Activated CD4-positive, alpha-beta T cell treated with anti-CD3 and anti-CD28 coated beads, Interleukin-2, Interleukin-6, amounts not matched to agents 100 ng/mL and 50 ng/mL, durations not matched to agents 16 hours and 8 hours (primary cell): ENCODE measurements at regions not wholly inside any gene's neighbourhood (a gene's known extent, or its start where the extent isn't known, plus 50 kb on each side); places are given as distances from the start of the nearest gene placed in this dataset.

Experiments used
- DNase-seq: peaks from one replicate; pipeline ENCODE4 v3.0.0-alpha.2; 2020

DNA sequence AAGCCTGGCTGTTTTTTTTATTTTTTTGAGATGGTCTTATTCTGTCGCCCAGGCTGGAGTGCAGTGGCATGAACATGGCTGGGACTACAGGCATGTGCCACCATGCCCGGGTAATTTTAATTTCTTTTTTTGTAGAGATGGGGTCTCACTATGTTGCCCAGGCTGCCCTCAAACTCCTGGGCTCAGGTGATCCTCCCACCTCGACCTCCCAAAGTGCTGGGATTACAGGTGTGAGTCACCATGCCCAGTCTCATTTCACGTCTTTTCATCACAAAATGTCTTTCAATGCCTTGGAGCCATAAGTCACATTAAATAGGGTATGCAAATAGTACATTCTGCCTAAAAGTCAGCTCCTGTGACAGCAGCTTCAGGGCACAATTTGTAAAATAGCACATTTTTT is 52.8 kb downstream of the SOX2 start:
- DNase-seq: no peak

DNA sequence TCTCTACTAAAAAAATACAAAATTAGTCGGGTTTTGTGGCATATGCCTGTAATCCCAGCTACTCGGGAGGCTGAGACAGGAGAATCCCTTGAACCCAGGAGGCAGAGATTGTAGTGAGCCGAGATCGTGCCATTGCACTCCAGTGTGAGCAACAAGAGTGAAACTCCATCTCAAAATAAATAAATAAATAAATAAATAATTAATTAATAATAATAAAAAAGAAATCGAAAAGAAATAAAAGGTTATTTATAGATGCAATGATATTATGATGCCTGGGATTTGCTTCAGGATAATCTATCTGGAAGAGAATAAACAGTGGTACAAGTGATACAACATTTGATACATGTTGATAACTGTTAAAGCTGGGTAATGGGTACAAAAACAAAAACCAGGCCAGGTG is 58.6 kb downstream of the SOX2 start:
- DNase-seq: no peak

GRCh38 chr3:181771120-181771519 is 59.4 kb downstream of the SOX2 start:
- DNase-seq: no peak

- DNase-seq: no peak
Observed at GRCh38 chr3:181772166-181772565, 60.4 kb downstream of the SOX2 start.

DNA sequence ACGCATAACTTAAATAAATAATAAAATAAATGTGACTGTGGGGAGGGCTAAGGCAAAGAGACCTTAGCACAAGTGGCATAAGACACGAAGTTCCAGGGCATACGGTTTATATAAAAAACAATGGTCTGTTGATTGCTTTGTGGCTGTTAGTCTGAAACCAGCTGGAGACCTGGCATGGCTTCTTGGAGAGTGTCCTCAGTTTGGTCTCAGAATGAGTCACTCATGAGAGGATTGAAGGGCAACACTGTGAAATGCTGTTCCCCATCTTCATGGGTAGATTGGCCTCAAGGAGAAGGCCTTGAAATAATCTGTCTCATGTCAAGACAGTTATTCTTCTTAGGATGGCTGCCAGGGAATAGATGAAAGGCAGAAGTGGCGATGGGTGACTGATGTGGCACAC is 62.2 kb downstream of the SOX2 start:
- DNase-seq: no peak

DNA sequence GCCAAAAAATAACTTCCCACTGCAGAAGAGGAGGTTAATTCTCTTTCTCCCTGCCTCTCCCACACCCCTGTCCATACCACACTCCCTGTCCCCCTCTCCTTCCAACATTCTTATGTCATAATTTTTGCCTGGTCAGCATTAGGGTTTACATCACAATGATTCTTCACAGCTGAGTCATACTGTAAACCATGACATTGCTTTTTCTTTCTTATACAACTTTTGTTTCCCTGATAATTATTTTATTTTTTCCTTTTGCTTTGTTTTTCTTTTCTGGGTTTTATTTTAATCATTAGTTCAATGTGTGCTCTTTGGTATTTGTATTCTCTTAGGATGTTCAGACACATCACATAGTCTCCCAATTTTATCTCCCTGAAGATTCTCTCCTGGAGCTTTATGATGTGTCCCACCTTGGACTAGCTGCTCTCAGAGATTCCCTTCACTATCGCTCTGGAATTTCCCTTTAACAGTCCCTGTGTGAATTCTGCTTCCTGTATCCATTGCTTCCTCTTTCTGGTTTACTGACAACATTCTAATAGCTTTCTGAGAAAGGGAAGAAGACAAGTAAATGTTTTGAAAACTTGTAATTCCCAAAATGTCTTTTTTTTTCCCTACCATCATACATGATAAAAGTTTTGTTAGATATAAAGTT is 70.7 kb downstream of the SOX2 start:
- DNase-seq: no peak

DNA sequence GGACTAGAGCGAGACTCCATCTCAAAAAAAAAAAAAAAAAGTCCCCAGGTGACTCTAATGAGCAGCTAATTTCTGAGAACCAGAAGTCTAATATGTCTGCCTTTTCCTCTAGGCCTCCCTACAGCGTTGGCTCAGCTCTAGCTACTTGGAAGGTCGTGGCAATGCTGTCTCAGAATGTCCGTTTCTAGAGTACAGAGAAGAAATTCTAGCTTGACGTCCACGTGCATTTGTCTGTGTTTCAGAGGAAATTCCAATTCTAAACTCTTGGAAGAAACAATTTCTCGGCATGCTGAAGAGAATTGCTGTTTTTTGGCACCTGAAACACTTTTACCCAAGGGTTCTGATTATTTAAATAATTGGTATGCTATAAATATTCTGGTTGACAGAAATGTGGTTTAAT is 78.8 kb downstream of the SOX2 start:
- no peak for DNase-seq

GRCh38 chr3:181791056-181791955 is 79.6 kb downstream of the SOX2 start:
- no peak for DNase-seq

DNA sequence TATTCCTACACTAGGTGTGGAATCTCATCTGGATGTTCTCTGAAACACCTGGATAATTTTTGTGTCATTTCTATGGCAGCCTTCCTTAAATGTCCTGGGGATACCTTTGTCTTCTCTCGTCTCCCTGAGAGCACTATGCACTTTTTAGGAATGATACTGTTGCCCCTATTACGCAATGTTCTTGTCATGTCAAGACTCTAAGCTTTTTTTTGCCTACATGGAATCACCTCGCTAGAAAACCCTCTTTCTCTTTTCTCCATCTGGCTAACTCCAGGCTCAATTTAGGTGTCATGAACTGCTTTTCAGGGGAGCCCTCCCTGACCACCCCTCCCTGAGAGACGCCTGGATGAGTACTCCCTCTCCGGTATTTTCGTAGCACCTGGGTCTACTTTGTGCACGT is 81.3 kb downstream of the SOX2 start:
- DNase-seq: no peak

GRCh38 chr3:181794011-181794790 is 82.5 kb downstream of the SOX2 start:
- DNase-seq: no peak

DNA sequence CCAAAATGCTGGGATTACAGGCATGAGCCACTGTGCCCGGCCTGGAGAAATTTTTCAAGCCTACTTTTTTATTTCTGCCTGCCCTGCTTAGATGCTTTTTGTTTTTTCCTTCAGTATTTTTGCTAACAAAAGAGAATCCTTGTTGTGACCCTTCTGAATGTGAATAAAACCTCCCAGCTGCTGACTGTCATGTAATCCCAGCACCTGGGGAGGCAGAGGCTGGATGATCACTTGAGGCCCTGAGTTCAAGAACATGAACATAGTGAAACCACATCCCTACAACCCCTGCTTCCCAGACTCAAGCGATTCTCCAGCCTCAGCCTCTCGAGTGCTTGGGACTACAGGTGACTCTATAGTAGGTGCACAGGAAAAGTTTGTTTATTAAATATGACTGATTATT is 84.9 kb downstream of the SOX2 start:
- DNase-seq: no peak

DNA sequence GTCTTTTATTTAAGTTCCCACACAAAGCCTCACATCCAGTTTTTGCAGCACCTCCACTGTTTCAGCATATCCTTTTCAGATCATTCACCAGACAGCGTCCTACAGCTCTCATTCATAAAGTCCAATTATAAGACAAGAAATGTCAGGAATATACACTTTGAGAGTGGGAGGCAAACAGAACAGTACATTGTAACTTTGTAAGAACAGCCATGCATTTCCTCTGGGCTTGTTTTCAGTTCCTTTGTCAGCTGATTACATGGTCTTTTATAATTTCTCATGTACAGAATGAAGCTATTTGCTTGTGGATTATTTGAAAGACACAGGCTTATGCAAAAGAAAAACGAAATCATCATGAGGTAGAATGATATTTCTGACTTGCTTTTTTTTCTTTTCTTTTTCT is 85.7 kb downstream of the SOX2 start:
- DNase-seq: no peak

GRCh38 chr3:181805703-181806102 is 94.0 kb downstream of the SOX2 start:
- no peak for DNase-seq

GRCh38 chr3:181808053-181808452 is 96.3 kb downstream of the SOX2 start:
- no peak for DNase-seq

GRCh38 chr3:181823716-181824115 is 112.0 kb downstream of the SOX2 start:
- DNase-seq: no peak

- DNase-seq: no peak
Observed at GRCh38 chr3:181824961-181825360, 113.2 kb downstream of the SOX2 start.

DNA sequence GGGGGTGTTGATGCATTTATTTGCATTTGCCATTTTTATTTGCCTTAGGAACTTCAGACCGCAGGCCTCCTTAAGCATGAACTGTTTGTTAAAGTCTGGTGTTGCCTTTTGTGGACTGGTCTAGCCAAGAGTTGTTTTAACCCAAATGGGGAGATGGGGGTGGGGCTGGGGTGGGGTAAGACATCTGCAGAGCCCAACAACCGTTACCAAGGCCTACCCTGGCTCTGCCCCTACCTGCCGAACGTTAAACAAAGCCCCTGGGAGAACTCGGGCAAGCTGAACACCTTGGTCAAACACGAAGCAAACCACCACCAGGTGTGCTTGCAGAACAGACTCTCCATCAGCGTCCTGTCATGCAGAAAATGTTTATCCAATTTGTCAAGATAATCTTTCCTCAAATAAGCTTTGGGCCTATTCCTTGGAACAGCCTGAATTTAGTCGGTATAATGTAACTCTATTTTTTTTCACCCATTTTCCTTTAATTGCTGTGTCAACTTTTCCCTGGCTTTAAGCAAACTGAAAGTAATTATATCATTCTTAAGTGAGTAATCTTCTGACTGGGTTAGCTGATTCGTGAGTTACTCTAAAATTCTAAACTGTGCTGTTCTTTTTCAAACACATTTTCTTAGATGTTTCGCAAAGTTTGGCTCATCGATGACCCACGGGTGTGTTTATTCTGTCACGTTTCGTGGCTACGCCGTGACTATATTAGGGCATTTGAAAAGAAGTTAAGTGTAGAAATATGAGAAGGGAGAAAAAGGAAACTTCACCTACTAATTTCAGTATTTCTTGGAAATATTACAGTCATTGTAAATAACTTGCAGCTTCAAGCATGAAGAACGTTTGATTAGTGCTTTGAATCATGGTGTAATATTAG is 127.6 kb downstream of the SOX2 start:
- no peak for DNase-seq

GRCh38 chr3:181839916-181840297 is 128.2 kb downstream of the SOX2 start:
- DNase-seq: no peak

DNA sequence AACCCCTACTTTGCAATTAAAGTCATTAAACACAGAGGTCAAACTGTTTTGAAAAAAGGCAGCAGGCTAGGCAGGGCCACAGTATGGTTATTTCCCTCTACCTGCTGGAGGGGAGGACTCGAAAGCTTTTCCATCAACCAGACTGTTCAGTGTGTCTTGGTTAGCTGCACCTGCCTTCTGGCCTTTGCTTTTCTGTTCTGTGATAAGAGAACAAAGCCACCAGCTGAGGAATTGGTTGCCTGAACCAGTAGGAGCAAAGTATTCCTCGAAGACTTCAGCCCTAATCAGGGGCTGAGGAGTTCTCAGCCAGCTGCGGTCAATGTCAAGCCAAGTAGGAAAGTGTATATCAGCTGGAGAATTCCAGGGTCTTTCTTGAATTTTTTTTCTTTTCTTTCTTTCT is 132.5 kb downstream of the SOX2 start:
- no peak for DNase-seq

GRCh38 chr3:181847276-181847675 is 135.6 kb downstream of the SOX2 start:
- DNase-seq: no peak

DNA sequence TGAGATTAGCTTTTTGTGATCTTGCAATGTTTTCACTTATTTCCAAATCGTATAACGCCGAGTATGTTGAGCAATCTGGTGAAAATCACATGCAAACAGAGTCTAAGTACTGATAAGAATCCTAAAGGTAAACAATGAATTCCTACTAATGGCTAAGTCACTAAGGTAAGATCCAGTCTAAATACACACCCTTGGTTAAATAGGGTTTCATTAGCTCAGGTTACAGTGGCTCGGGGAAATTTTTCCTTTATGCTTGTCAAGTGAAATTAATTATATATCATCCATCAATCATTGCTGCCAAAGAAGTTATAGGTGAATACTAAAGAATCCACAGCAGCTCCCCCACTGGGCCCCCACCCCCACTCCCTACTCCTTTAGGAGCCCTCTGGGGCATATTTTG is 139.3 kb downstream of the SOX2 start:
- DNase-seq: no peak

DNA sequence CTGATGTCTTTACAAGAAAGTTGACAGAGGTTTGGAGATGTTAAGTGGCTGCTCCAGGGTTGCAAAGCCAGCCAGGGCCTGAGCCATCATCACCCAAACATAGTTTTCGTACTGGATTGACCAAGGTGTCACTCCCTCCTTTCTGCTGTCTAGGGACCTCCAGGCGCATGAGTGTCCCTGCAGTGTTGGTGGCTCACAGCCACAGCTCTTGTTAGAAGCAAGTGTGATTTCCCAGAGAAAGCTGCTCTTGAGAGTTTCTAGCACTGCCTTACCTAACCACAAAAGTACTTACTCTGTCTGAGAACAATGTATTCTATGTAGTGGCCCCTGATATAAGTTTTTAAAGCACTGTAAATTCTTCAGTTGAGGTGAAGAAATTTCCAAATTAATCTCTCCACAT is 144.1 kb downstream of the SOX2 start:
- DNase-seq: no peak

DNA sequence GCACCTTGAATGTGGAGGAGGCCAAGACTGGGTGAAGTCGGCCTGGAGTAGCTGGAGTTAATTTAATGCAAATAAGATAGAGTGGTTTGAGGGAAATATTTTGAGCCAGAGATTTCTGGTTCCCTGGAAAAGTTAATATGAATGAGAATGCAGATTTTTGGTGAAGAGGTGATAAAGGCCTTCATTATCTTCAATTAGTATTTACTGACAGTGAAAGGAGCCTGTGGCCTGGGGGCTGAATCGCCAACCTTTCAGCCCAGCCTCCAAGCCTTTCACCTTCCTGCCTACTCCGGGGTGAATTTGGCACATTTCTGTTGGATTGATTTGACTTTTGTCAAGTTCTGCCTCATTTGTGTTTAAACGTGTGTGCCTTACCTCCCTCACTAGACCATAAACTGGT is 147.8 kb downstream of the SOX2 start:
- DNase-seq: no peak
